Caco-2 (cell line): ENCODE measurements at regions not wholly inside any gene's neighbourhood (a gene's known extent, or its start where the extent isn't known, plus 50 kb on each side); places are given as distances from the start of the nearest gene placed in this dataset.

Experiments
- BruUV-seq: library from RNA; stranded (reverse); fragments of 400-500 nt; replicated peaks from 2 replicates; lab custom pipeline; 2021; lab: Mats Ljungman, UMichigan
- CTCF ChIA-PET: fragments of 300-600 bp; sonication (Branson Sonifier 250); formaldehyde crosslinking; loops from one replicate; lab custom pipeline; 2022; ENCODE audit warnings: antibody characterized with exemption; lab: Charles Lee
- POLR2A ChIA-PET: fragments of 300-600 bp; sonication (Branson Sonifier 250); formaldehyde crosslinking; loops from one replicate; lab custom pipeline; 2022; ENCODE audit warnings: antibody characterized with exemption; lab: Charles Lee
- DNase-seq, 2 experiments: peaks; one replicate each; pipeline versions ENCODE4 v3.0.0 to v3.0.0-alpha.2; 2020 to 2022
- H3K27me3 ChIP-seq: replicated peaks from 2 replicates; pipeline ENCODE4 v1.6.0; 2011; ENCODE audit warnings: low read length; ENCODE audit not compliant: control insufficient read depth, insufficient read depth
- H3K36me3 ChIP-seq: 2 replicates; pipeline ENCODE4 v1.5.1; 2011; ENCODE audit warnings: low read length; ENCODE audit not compliant: control insufficient read depth, insufficient read depth
- H3K4me1 ChIP-seq: fragments of 250-450 bp; sonication (Bioruptor Pico); 2 replicates; pipeline ENCODE4 v1.5.1; 2020; ENCODE audit warnings: mild to moderate bottlenecking
- H3K4me3 ChIP-seq: 2 replicates; pipeline ENCODE4 v1.5.1; 2011; ENCODE audit warnings: low read depth, mild to moderate bottlenecking, control low read depth, low read length
- H3K9me3 ChIP-seq: fragments of 250-450 bp; sonication (Bioruptor Pico); 2 replicates; pipeline ENCODE4 v1.5.1; 2020; ENCODE audit warnings: mild to moderate bottlenecking, moderate library complexity
- H3K27ac Mint-ChIP-seq: one replicate; pipeline ENCODE4 v1.8.0; 2022; ENCODE audit warnings: mixed read lengths; ENCODE audit not compliant: unreplicated experiment
- H3K27me3 Mint-ChIP-seq: one replicate; pipeline ENCODE4 v1.8.0; 2022; ENCODE audit warnings: mixed read lengths; ENCODE audit not compliant: insufficient read depth, unreplicated experiment
- H3K36me3 Mint-ChIP-seq: one replicate; pipeline ENCODE4 v1.8.0; 2022; ENCODE audit warnings: mild to moderate bottlenecking, mixed read lengths; ENCODE audit not compliant: insufficient read depth, unreplicated experiment
- H3K4me1 Mint-ChIP-seq: one replicate; pipeline ENCODE4 v1.8.0; 2022; ENCODE audit warnings: low read depth, mixed read lengths; ENCODE audit not compliant: unreplicated experiment
- H3K4me3 Mint-ChIP-seq: one replicate; pipeline ENCODE4 v1.8.0; 2022; ENCODE audit warnings: mild to moderate bottlenecking, moderate library complexity, mixed read lengths; ENCODE audit not compliant: unreplicated experiment
- H3K9me3 Mint-ChIP-seq: one replicate; pipeline ENCODE4 v1.8.0; 2022; ENCODE audit warnings: mixed read lengths; ENCODE audit not compliant: unreplicated experiment
- CTCF ChIP-seq, 2 experiments: fragments of 200-600 bp in 1 of 2; IDR thresholded peaks; 1 replicate in 1 of 2; 2 replicates in 1 of 2; pipeline versions ENCODE4 v1.5.1 to v1.8.0; 2011 to 2022; ENCODE audit warnings: antibody characterized with exemption in 1 of 2, control low read depth in 1 of 2, inconsistent platforms in 1 of 2, low read depth in 1 of 2, low read length in 1 of 2, mild to moderate bottlenecking in 1 of 2, moderate library complexity in 1 of 2; ENCODE audit not compliant: insufficient read depth in 1 of 2, severe bottlenecking in 1 of 2, unreplicated experiment in 1 of 2
- intact Hi-C: fragments of 100-400 bp; cut with micrococcal nuclease; formaldehyde crosslinking; loops from one replicate; pipeline ENCODE4 v1.10.0; 2022; ENCODE audit not compliant: unreplicated experiment

- Mint-ChIP-seq H3K4me3 (no peak overlapping the region), H3K4me1 (no peaks in the 10 kb centered on the region), H3K36me3 (no peaks in the 10 kb centered on the region), H3K27me3 (no peaks in the 10 kb centered on the region), H3K9me3 (peaks cover 7% of the 10 kb centered on the region), H3K27ac (no peak overlapping the region)
- DNase-seq, result no peak
- CTCF ChIA-PET, result no interaction called here
- intact Hi-C loops, result no loop called here
- no peak overlapping the region for H3K4me3 ChIP-seq
- H3K27me3 ChIP-seq, result no peaks in the 10 kb centered on the region
- H3K36me3 ChIP-seq, result no peaks in the 10 kb centered on the region
- no peak for TF ChIP-seq CTCF (IDR thresholded peaks at IDR 0.05; ENCODE audit: insufficient read depth in 1 of 2, low read depth in 1 of 2, low read length in 1 of 2, severe bottlenecking in 1 of 2, unreplicated experiment in 1 of 2)
- H3K4me1 ChIP-seq, result no peaks in the 10 kb centered on the region
- POLR2A ChIA-PET, result no interaction called here
- no TSS peak for BruUV-seq
- H3K9me3 ChIP-seq, result no peaks in the 10 kb centered on the region
Measured at GRCh38 chr1:189929501-189930099, 548.1 kb downstream of the BRINP3 start.

GRCh38 chr1:189936861-189937260 is 540.8 kb downstream of the BRINP3 start:
- no peaks in the 10 kb centered on the region for H3K36me3 Mint-ChIP-seq
- CTCF ChIA-PET, result no interaction called here
- no peak for DNase-seq
- H3K27ac Mint-ChIP-seq, result no peak overlapping the region
- no peaks in the 10 kb centered on the region for H3K4me1 Mint-ChIP-seq
- Histone ChIP-seq H3K36me3 (no peaks in the 10 kb centered on the region), H3K27me3 (no peaks in the 10 kb centered on the region), H3K9me3 (no peaks in the 10 kb centered on the region), H3K4me3 (no peak overlapping the region), H3K4me1 (no peaks in the 10 kb centered on the region)
- BruUV-seq, result no TSS peak
- H3K4me3 Mint-ChIP-seq, result no peak overlapping the region
- no peaks in the 10 kb centered on the region for H3K9me3 Mint-ChIP-seq
- intact Hi-C loops, result no loop called here
- no peak for TF ChIP-seq CTCF (IDR thresholded peaks at IDR 0.05; ENCODE audit: insufficient read depth in 1 of 2, low read depth in 1 of 2, low read length in 1 of 2, severe bottlenecking in 1 of 2, unreplicated experiment in 1 of 2)
- no peaks in the 10 kb centered on the region for H3K27me3 Mint-ChIP-seq
- POLR2A ChIA-PET, result no interaction called here

GRCh38 chr1:189939967-189940366 is 537.7 kb downstream of the BRINP3 start:
- Histone ChIP-seq H3K4me1 (no peaks in the 10 kb centered on the region), H3K27me3 (no peaks in the 10 kb centered on the region), H3K9me3 (no peaks in the 10 kb centered on the region), H3K4me3 (no peak overlapping the region), H3K36me3 (no peaks in the 10 kb centered on the region)
- Mint-ChIP-seq H3K4me3 (no peak overlapping the region), H3K36me3 (no peaks in the 10 kb centered on the region), H3K4me1 (no peaks in the 10 kb centered on the region), H3K27me3 (no peaks in the 10 kb centered on the region), H3K9me3 (no peaks in the 10 kb centered on the region), H3K27ac (no peak overlapping the region)
- no peak for DNase-seq
- intact Hi-C loops, result no loop called here
- CTCF ChIA-PET, result no interaction called here
- no peak for TF ChIP-seq CTCF (IDR thresholded peaks at IDR 0.05; ENCODE audit: insufficient read depth in 1 of 2, low read depth in 1 of 2, low read length in 1 of 2, severe bottlenecking in 1 of 2, unreplicated experiment in 1 of 2)
- POLR2A ChIA-PET, result no interaction called here
- no TSS peak for BruUV-seq
